ENCODE measurements at regions not wholly inside any gene's neighbourhood (a gene's known extent, or its start where the extent isn't known, plus 50 kb on each side); places are given as distances from the start of the nearest gene placed in this dataset.

GRCh38 chr6:113488061-113488460 is 369.1 kb upstream of the MARCKS start:
- DNase-seq, result no peak
- H3K4me3 ChIP-seq, result no peak overlapping the region
- H3K4me1 ChIP-seq, result no peaks in the 10 kb centered on the region
- H3K9me3 ChIP-seq (replicated peaks), result no peaks in the 10 kb centered on the region
- H3K36me3 ChIP-seq, result no peaks in the 10 kb centered on the region
- no peaks in the 10 kb centered on the region for H3K27me3 ChIP-seq (ENCODE audit: low read depth)
- no peak overlapping the region for H3K27ac ChIP-seq (replicated peaks)
- no peak for TF ChIP-seq CTCF (IDR thresholded peaks at IDR 0.05; ENCODE audit: borderline replicate concordance)
- intact Hi-C loops (cut with micrococcal nuclease), result no loop called here

DNA sequence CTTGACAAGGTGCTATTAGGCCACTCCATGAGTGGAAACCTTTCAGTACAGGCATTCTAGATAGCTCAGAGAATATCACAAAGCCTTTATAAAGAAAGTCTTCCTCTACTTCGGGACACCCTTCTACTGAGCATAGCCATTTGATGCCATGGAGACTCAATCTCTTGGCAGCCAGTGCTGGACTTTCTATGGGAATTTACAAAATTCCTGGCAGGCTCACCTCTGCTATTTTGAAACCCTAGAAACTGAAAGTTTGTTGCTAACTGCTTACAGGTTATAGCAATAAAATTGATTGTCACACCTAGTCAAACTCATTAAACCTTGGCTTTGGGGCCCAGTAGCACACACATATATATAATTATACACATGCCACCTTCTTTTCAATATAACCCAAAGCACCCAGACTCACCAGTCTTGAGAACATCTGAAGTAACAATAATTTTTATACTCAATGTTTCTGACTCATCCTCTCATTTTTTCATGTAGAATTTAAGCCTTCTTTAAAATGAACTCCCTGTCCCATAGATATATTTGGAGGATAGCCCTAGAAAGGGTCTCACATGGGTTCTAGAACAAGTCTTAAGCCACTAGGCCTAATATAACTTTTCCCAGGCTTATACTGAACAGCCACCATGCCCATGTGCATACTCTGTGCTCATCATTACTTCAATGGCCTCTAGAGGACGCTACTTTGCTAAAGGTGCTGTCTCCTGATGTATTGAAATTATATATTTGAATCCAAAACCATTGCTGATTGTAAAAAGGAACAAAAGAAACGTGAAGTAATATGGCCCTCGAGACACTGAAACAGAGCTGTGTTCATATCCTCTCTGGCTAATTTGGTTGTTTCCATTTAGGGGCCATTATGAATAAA is 368.1 kb upstream of the MARCKS start:
- H3K36me3 ChIP-seq, result no peaks in the 10 kb centered on the region
- no peaks in the 10 kb centered on the region for H3K9me3 ChIP-seq (replicated peaks)
- TF ChIP-seq CTCF (IDR thresholded peaks at IDR 0.05; ENCODE audit: borderline replicate concordance), result no peak
- no peak overlapping the region for H3K27ac ChIP-seq (replicated peaks)
- DNase-seq, result no peak
- no peaks in the 10 kb centered on the region for H3K27me3 ChIP-seq (ENCODE audit: low read depth)
- intact Hi-C loops (cut with micrococcal nuclease), result no loop called here
- no peaks in the 10 kb centered on the region for H3K4me1 ChIP-seq
- no peak overlapping the region for H3K4me3 ChIP-seq

DNA sequence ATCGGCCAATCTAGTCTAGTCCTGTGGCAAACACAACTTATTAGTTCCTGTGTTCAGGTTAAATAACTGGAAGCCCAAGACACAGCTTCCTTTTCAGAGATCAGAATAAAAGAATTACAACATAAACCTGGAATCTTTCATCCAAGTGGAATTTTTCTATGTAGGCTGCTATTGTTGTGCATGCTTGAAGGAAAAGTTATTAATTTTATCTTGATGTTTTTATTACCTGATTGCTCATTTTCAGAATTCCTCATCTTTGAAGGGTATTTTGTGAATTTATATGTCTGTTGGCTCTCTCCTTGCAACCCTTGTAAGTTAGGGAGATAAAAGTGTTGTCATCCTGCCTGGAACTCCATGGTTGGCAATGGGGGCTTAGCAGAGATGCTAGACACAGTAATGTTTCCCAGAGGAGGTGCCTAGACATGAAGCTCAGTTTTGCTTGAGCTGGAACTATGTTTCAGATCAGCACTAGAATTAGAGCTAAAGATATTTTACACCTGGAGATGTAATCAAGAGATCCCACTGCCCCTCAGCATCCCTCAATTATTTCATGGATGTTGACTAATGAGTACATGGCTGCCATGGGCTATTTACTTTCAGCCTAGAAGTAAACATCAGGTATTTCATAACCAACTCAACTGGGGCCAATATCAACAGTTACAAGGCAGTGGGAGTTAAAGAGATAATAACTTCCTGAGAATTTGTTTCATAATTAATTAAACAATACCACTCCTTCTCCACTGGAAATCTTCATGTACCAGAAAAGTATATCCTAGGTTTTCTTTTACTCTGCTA is 367.0 kb upstream of the MARCKS start:
- Histone ChIP-seq H3K4me1 (no peaks in the 10 kb centered on the region), H3K27me3 (ENCODE audit: low read depth) (no peaks in the 10 kb centered on the region), H3K9me3 (replicated peaks) (no peaks in the 10 kb centered on the region), H3K36me3 (no peaks in the 10 kb centered on the region), H3K4me3 (no peak overlapping the region), H3K27ac (replicated peaks) (no peak overlapping the region)
- DNase-seq, result no peak
- no peak for TF ChIP-seq CTCF (IDR thresholded peaks at IDR 0.05; ENCODE audit: borderline replicate concordance)
- intact Hi-C loops (cut with micrococcal nuclease), result no loop called here

DNA sequence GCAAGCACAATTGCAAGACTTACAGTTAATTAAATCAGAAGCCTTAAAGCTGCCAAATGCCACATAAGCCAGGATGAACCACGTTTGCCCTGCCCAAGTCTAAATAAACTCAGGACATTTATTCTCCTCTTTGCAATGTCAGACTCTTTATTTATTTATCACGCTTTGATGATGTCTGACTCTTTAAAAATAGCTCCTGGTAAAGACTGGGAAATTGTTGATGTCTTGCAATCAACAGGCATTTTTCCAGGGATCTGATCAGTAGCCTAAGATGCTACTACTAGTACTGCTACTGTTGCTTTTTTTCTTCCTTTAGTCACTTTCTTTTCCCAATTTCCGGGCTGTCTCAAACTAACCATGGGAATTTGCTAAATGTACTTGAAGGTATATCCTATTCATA is 365.8 kb upstream of the MARCKS start:
- DNase-seq, result no peak
- intact Hi-C loops (cut with micrococcal nuclease), result no loop called here
- no peak overlapping the region for H3K27ac ChIP-seq (replicated peaks)
- no peak for TF ChIP-seq CTCF (IDR thresholded peaks at IDR 0.05; ENCODE audit: borderline replicate concordance)
- no peaks in the 10 kb centered on the region for H3K9me3 ChIP-seq (replicated peaks)
- H3K36me3 ChIP-seq, result no peaks in the 10 kb centered on the region
- H3K4me1 ChIP-seq, result peaks cover 7% of the 10 kb centered on the region
- H3K27me3 ChIP-seq (ENCODE audit: low read depth), result no peaks in the 10 kb centered on the region
- H3K4me3 ChIP-seq, result no peak overlapping the region

DNA sequence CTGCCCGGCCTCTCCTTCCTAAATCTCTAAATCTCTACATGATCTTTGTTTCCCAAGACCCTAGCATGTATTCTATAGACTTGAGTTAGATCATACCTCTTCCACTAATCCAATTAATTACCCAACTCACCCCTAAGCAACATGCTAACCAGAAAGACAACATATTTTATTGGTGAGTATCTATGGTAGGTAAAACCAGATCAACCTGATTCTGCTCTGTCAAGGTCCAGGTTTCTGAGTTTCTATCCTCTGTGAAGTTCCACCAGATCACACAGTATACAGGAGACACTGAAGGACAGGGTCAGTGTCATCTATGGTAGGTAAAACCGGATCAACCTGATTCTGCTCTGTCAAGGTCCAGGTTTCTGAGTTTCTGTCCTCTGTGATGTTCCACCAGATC is 363.2 kb upstream of the MARCKS start:
- Histone ChIP-seq H3K4me3 (no peak overlapping the region), H3K27me3 (ENCODE audit: low read depth) (no peaks in the 10 kb centered on the region), H3K4me1 (peaks cover 7% of the 10 kb centered on the region), H3K36me3 (no peaks in the 10 kb centered on the region), H3K9me3 (replicated peaks) (no peaks in the 10 kb centered on the region), H3K27ac (replicated peaks) (no peak overlapping the region)
- no peak for TF ChIP-seq CTCF (IDR thresholded peaks at IDR 0.05; ENCODE audit: borderline replicate concordance)
- no peak for DNase-seq
- intact Hi-C loops (cut with micrococcal nuclease), result no loop called here

Data from left ventricle myocardium inferior (tissue), 1 donor.